ENCODE measurements at regions not wholly inside any gene's neighbourhood (a gene's known extent, or its start where the extent isn't known, plus 50 kb on each side); places are given as distances from the start of the nearest gene placed in this dataset.

DNA sequence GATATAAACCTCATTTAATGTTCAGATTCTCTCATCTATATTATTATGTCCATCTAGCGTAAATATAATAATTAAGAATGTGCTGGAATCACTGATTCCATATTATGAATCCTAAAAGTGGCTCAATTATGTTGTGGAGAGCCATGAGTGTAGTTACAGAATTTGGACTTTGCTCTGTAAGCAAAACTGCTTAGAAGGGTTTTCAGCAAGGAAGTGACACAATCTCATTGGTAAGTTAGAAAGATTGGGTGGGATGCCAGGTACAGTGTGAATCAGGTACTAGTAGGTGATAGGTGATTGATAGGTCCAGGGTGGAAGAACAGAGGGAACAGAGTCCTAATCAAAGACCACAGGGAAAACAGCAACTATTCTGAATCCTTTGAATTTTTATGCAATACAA is 74.9 kb upstream of the ABLIM1 start:
- intact Hi-C loops (cut with micrococcal nuclease; ENCODE audit: unreplicated experiment), result no loop called here
- no peak overlapping the region for H3K27ac ChIP-seq (ENCODE audit: low read depth, low read length, poor library complexity, severe bottlenecking)

DNA sequence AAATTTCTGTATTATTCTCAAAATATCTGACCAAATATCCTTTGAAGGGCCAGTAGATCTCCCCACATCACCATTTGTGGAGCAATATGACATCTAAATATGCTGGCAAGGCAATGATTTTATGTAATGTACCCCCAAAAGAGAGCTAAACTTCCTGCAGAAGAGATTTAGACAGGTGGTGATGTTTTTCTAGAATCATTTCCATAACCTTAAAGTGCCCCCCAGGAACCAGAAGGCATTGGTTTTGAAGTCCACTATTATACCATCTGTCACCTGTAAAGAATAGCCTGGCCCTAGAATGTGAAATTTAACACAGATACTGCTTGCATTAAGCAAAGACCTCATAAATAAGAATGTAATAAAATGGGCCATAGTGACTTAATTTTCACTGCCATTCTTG is 77.9 kb upstream of the ABLIM1 start:
- ChIA-PET POLR2A (interaction anchor here (0.6 kb wide), 1 partner anchor 1128 kb away, joined by 3 read pairs; no protein-coding TSS in a partner anchor), CTCF (ENCODE audit: unreplicated experiment) (no interaction called here)
- DNase-seq (ENCODE audit: low spot score), result no peak
- H3K27ac ChIP-seq (ENCODE audit: low read depth, low read length, poor library complexity, severe bottlenecking), result no peak overlapping the region
- no peak overlapping the region for H3K4me2 ChIP-seq (ENCODE audit: low read length)
- no TSS peak for BruUV-seq (replicated peaks)
- H3K4me1 ChIP-seq (ENCODE audit: insufficient read depth, low read length, poor library complexity, severe bottlenecking), result no peaks in the 10 kb centered on the region
- intact Hi-C loops (cut with micrococcal nuclease; ENCODE audit: unreplicated experiment), result no loop called here
- H3K9me3 ChIP-seq (ENCODE audit: low read length), result no peaks in the 10 kb centered on the region
- H3K4me3 ChIP-seq (ENCODE audit: low read depth, low read length, poor library complexity, severe bottlenecking), result no peak overlapping the region
- H2AFZ ChIP-seq (ENCODE audit: low read length), result no peak overlapping the region
- TF ChIP-seq, protein P1, sequence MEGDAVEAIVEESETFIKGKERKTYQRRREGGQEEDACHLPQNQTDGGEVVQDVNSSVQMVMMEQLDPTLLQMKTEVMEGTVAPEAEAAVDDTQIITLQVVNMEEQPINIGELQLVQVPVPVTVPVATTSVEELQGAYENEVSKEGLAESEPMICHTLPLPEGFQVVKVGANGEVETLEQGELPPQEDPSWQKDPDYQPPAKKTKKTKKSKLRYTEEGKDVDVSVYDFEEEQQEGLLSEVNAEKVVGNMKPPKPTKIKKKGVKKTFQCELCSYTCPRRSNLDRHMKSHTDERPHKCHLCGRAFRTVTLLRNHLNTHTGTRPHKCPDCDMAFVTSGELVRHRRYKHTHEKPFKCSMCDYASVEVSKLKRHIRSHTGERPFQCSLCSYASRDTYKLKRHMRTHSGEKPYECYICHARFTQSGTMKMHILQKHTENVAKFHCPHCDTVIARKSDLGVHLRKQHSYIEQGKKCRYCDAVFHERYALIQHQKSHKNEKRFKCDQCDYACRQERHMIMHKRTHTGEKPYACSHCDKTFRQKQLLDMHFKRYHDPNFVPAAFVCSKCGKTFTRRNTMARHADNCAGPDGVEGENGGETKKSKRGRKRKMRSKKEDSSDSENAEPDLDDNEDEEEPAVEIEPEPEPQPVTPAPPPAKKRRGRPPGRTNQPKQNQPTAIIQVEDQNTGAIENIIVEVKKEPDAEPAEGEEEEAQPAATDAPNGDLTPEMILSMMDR (conservative IDR thresholded peaks at IDR 0.05; ENCODE audit: low read length), result no peak
- H3K9me2 ChIP-seq (ENCODE audit: insufficient read depth, low read length), result no peaks in the 10 kb centered on the region
- H3K36me3 ChIP-seq (ENCODE audit: insufficient read depth, low read length), result no peaks in the 10 kb centered on the region
- H4K20me1 ChIP-seq (ENCODE audit: insufficient read depth, low read length), result no peaks in the 10 kb centered on the region
- no peaks in the 10 kb centered on the region for H3K79me2 ChIP-seq (ENCODE audit: insufficient read depth, low read depth, low read length)

More for the DNA sequence above, 74.9 kb upstream of the ABLIM1 start:
- Histone ChIP-seq H3K9me3 (ENCODE audit: low read length) (no peaks in the 10 kb centered on the region), H3K36me3 (ENCODE audit: insufficient read depth, low read length) (no peaks in the 10 kb centered on the region), H3K4me2 (ENCODE audit: low read length) (no peak overlapping the region), H3K9me2 (ENCODE audit: insufficient read depth, low read length) (no peaks in the 10 kb centered on the region), H4K20me1 (ENCODE audit: insufficient read depth, low read length) (no peaks in the 10 kb centered on the region), H3K4me1 (ENCODE audit: insufficient read depth, low read length, poor library complexity, severe bottlenecking) (no peaks in the 10 kb centered on the region), H2AFZ (ENCODE audit: low read length) (no peak overlapping the region), H3K4me3 (ENCODE audit: low read depth, low read length, poor library complexity, severe bottlenecking) (no peak overlapping the region), H3K79me2 (ENCODE audit: insufficient read depth, low read depth, low read length) (no peaks in the 10 kb centered on the region)
- BruUV-seq (replicated peaks), result no TSS peak
- TF ChIP-seq, protein P1 (conservative IDR thresholded peaks at IDR 0.05; ENCODE audit: low read length), result no peak
- no peak for TF ChIP-seq EZH2phosphoT487 (IDR thresholded peaks at IDR 0.05; ENCODE audit: borderline replicate concordance, low read depth, low read length)
- DNase-seq (ENCODE audit: low spot score), result no peak
- CTCF ChIA-PET (ENCODE audit: unreplicated experiment), result no interaction called here
- POLR2A ChIA-PET, result interaction anchor here (0.6 kb wide), 1 partner anchor 275 kb away, joined by 3 read pairs; no protein-coding TSS in a partner anchor

DNA sequence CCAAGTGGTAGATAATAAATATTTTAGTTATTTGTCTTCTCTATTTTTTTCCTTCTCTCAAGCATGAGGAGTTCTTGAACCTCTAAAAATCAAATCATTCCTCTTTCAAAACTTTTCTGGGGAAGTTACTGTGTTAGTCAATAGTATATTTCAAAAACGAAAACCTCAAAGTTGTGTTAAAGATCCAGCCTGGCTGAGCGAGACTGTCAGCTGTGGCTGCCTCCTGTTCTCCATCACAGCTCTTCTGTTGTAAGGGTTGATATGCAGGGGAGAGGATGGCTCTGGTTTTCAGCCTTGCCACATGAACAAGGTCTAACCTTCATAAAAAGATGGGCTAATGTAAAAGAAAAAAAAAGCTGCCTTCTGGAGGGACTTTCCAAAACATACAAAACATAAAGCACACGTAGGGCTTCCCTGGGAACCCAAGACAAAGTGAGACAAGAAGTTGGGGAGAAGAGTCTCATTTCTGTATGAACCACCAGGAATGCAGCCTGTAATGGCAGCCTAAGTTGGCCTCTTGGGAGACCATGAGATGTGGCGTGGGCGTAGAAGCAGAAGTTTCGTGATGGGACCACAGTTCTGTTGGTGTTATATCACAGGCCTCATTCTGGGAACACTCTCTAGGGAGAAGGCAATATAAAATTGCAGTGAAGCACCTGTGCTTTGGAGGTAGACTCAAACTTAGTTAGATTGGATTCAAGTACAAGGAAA is 77.9 kb upstream of the FHIP2A start:
- H3K4me1 ChIP-seq (ENCODE audit: insufficient read depth, low read length, poor library complexity, severe bottlenecking), result no peaks in the 10 kb centered on the region
- BruUV-seq (replicated peaks), result no TSS peak
- H3K4me3 ChIP-seq (ENCODE audit: low read depth, low read length, poor library complexity, severe bottlenecking), result no peak overlapping the region
- no peak overlapping the region for H3K4me2 ChIP-seq (ENCODE audit: low read length)
- H3K9me3 ChIP-seq (ENCODE audit: low read length), result no peaks in the 10 kb centered on the region
- no peaks in the 10 kb centered on the region for H4K20me1 ChIP-seq (ENCODE audit: insufficient read depth, low read length)
- no peaks in the 10 kb centered on the region for H3K9me2 ChIP-seq (ENCODE audit: insufficient read depth, low read length)
- H3K27ac ChIP-seq (ENCODE audit: low read depth, low read length, poor library complexity, severe bottlenecking), result no peak overlapping the region
- no peak for TF ChIP-seq EZH2phosphoT487 (IDR thresholded peaks at IDR 0.05; ENCODE audit: borderline replicate concordance, low read depth, low read length)
- TF ChIP-seq, protein P1 (conservative IDR thresholded peaks at IDR 0.05; ENCODE audit: low read length), result no peak
- H3K79me2 ChIP-seq (ENCODE audit: insufficient read depth, low read depth, low read length), result no peaks in the 10 kb centered on the region
- no peak for DNase-seq (ENCODE audit: low spot score)
- no peaks in the 10 kb centered on the region for H3K36me3 ChIP-seq (ENCODE audit: insufficient read depth, low read length)
- POLR2A ChIA-PET, result no interaction called here
- CTCF ChIA-PET (ENCODE audit: unreplicated experiment), result no interaction called here
- intact Hi-C loops (cut with micrococcal nuclease; ENCODE audit: unreplicated experiment), result no loop called here
- no peak overlapping the region for H2AFZ ChIP-seq (ENCODE audit: low read length)
